GM12878 (cell line): ENCODE measurements at regions not wholly inside any gene's neighbourhood (a gene's known extent, or its start where the extent isn't known, plus 50 kb on each side); places are given as distances from the start of the nearest gene placed in this dataset.

Source experiments
- ATAC-seq: fragments of 200-7000 bp; cut with Tn5 transposase; 3 replicates; pipeline ENCODE4 v1.9.1; 2020; ENCODE audit warnings: mild to moderate bottlenecking, moderate library complexity
- BruUV-seq: library from RNA; stranded (reverse); fragments of 400-500 nt; replicated peaks from 2 replicates; lab custom pipeline; 2021; lab: Mats Ljungman, UMichigan
- CTCF ChIA-PET: fragments of 300-600 bp; sonication (Branson Sonifier 250); formaldehyde crosslinking; extraction: SDS; loops from one replicate; lab custom pipeline; 2021; ENCODE audit warnings: inconsistent platforms; lab: Yijun Ruan, JAX
- POLR2A ChIA-PET: fragments of 350-600 bp; formaldehyde crosslinking; extraction: SDS; loops from one replicate; lab custom pipeline; 2021; ENCODE audit warnings: inconsistent platforms; lab: Charles Lee
- RAD21 ChIA-PET: fragments of 300-600 bp; sonication (Branson Sonifier 250); formaldehyde crosslinking; loops from one replicate; lab custom pipeline; 2023; ENCODE audit warnings: antibody characterized with exemption; ENCODE audit not compliant: unreplicated experiment; lab: Charles Lee
- SMC1A ChIA-PET: fragments of 300-600 bp; sonication (Branson Sonifier 250); formaldehyde crosslinking; loops from one replicate; lab custom pipeline; 2023; ENCODE audit not compliant: unreplicated experiment, uncharacterized antibody; lab: Charles Lee
- DNase-seq: peaks from one replicate; pipeline ENCODE4 v3.0.0-alpha.2; 2011; ENCODE audit warnings: low read depth, low spot score
- FAIRE-seq: peaks from 3 replicates; lab custom pipeline; 2011; peaks lifted over from hg19 to GRCh38; lab: Jason Lieb, UNC
- H2AFZ ChIP-seq: 2 replicates; pipeline ENCODE4 v1.6.0; 2011; ENCODE audit warnings: low read depth, low read length, control low read depth; ENCODE audit not compliant: control insufficient read depth
- H3K27ac ChIP-seq: 2 replicates; pipeline ENCODE4 v1.5.1; 2011; ENCODE audit warnings: control low read depth; ENCODE audit not compliant: control insufficient read depth, insufficient read depth
- H3K27me3 ChIP-seq, 2 experiments: replicated peaks in 1 of 2; 2 replicates each; pipeline versions ENCODE4 v1.6.0 to v1.6.1; 2011; ENCODE audit warnings: low read length in 1 of 2; ENCODE audit not compliant: control insufficient read depth in 2 of 2, insufficient read depth in 2 of 2
- H3K36me3 ChIP-seq, 2 experiments: 2 replicates each; pipeline ENCODE4 v1.5.1; 2011; ENCODE audit warnings: low read length in 1 of 2; ENCODE audit not compliant: control insufficient read depth in 2 of 2, insufficient read depth in 2 of 2
- H3K4me1 ChIP-seq: 2 replicates; pipeline ENCODE4 v1.6.1; 2011; ENCODE audit warnings: mild to moderate bottlenecking, low read length, moderate library complexity, mixed read lengths; ENCODE audit not compliant: control insufficient read depth, insufficient read depth
- H3K4me2 ChIP-seq: 2 replicates; pipeline ENCODE4 v1.6.0; 2011; ENCODE audit warnings: control low read depth; ENCODE audit not compliant: control insufficient read depth, insufficient read depth
- H3K4me3 ChIP-seq: fragments of 200-600 bp; sonication (generic); 2 replicates; pipeline ENCODE4 v1.5.1; 2016
- H3K79me2 ChIP-seq: 2 replicates; pipeline ENCODE4 v1.6.0; 2011; ENCODE audit warnings: low read length; ENCODE audit not compliant: control insufficient read depth, insufficient read depth
- H3K9ac ChIP-seq: 2 replicates; pipeline ENCODE4 v1.8.0; 2011; ENCODE audit warnings: low read length, control low read depth, mixed read lengths; ENCODE audit not compliant: control insufficient read depth, insufficient read depth
- H3K9me3 ChIP-seq: replicated peaks from 3 replicates; pipeline ENCODE4 v1.5.1; 2011; ENCODE audit warnings: mild to moderate bottlenecking, low read length; ENCODE audit not compliant: control insufficient read depth, insufficient read depth
- H4K20me1 ChIP-seq: 2 replicates; pipeline ENCODE4 v1.6.0; 2011; ENCODE audit not compliant: control insufficient read depth, insufficient read depth
- ESRRA ChIP-seq: IDR thresholded peaks from 2 replicates; pipeline ENCODE4 v1.6.1; 2012; ENCODE audit warnings: mild to moderate bottlenecking, low read length, improper control_type of control experiment
- IRF4 ChIP-seq: IDR thresholded peaks from 2 replicates; pipeline ENCODE4 v1.6.1; 2011; ENCODE audit warnings: low read depth, low read length
- JUND ChIP-seq: IDR thresholded peaks from 2 replicates; pipeline ENCODE4 v1.6.1; 2012; ENCODE audit warnings: low read depth, mild to moderate bottlenecking, low read length, improper control_type of control experiment, moderate library complexity
- NBN ChIP-seq: fragments of 450-650 bp; IDR thresholded peaks from 2 replicates; pipeline ENCODE4 v1.6.1; 2016
- NFIC ChIP-seq: IDR thresholded peaks from 2 replicates; pipeline ENCODE4 v1.6.1; 2012; ENCODE audit warnings: low read depth, mild to moderate bottlenecking, inconsistent platforms, low read length, moderate library complexity
- RAD21 ChIP-seq: IDR thresholded peaks from 2 replicates; pipeline ENCODE4 v1.6.1; 2011; ENCODE audit warnings: mild to moderate bottlenecking, low read depth, low read length, moderate library complexity; ENCODE audit not compliant: insufficient read depth
- SKIL ChIP-seq: fragments of 450-650 bp; IDR thresholded peaks from 2 replicates; pipeline ENCODE4 v1.6.1; 2017; ENCODE audit warnings: mild to moderate bottlenecking, low read depth, inconsistent platforms; ENCODE audit not compliant: poor library complexity, severe bottlenecking
- TBL1XR1 ChIP-seq: IDR thresholded peaks from 2 replicates; pipeline ENCODE4 v1.6.1; 2012; ENCODE audit warnings: low read depth, low read length, improper control_type of control experiment
- YY1 ChIP-seq: IDR thresholded peaks from 2 replicates; pipeline ENCODE4 v1.6.1; 2011; ENCODE audit warnings: low read depth, mild to moderate bottlenecking, low read length
- ZBED1 ChIP-seq: IDR thresholded peaks from 2 replicates; pipeline ENCODE4 v1.6.1; 2016; ENCODE audit warnings: borderline replicate concordance
- WGBS: methylation state at CpG from one replicate; pipeline ENCODE4 v1.1.6; 2016; ENCODE audit warnings: low lambda C conversion rate; ENCODE audit not compliant: insufficient replicate concordance, insufficient coverage; ENCODE audit errors: missing lambda C conversion rate; 5-methylcytosine and 5-hydroxymethylcytosine counted together
- in situ Hi-C: fragments of 300-500 bp; cut with MboI; formaldehyde crosslinking; loops from 9 replicates; pipeline ENCODE4 v1.14.3; 2018; ENCODE audit warnings: mixed read lengths
- intact Hi-C: fragments of 100-400 bp; cut with micrococcal nuclease; formaldehyde crosslinking; loops from one replicate; pipeline ENCODE4 v1.14.2; 2022; ENCODE audit not compliant: unreplicated experiment
- TF ChIP-seq, protein P1 (sequence below): IDR thresholded peaks from 2 replicates; pipeline ENCODE4 v1.6.1; 2011; ENCODE audit warnings: mild to moderate bottlenecking, low read depth, low read length, moderate library complexity; ENCODE audit not compliant: insufficient replicate concordance

DNA sequence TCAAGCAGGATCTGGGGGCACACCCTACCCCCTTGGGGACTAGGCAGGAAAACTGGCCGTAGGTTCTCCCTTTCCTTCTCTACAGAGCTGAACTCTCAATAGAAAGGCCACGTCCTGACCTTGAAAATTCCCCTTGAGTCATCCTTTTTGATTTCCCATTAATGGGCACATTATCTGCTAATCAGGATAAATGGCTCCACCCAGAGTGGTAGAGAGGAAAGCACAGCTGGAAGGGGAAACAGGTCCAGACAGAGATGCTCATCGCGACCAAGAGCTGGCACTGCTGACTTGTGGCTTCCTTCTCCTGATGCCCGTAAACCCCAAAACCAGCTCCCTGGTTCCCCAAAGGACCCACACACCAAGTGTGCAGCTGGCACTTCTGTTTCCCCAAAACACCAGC is 206.5 kb upstream of the CDH5 start:
- Histone ChIP-seq H3K79me2 (no peaks in the 10 kb centered on the region), H3K4me1 (no peaks in the 10 kb centered on the region), H3K36me3 (no peaks in the 10 kb centered on the region), H4K20me1 (no peaks in the 10 kb centered on the region), H3K4me2 (no peak overlapping the region), H3K27me3 (no peaks in the 10 kb centered on the region; a peak in 1 of 4 replicates), H3K4me3 (no peak overlapping the region), H3K27ac (no peak overlapping the region), H3K9ac (no peak overlapping the region), H3K9me3 (no peaks in the 10 kb centered on the region; the same call in 2 of the 3 replicates), H2AFZ (no peak overlapping the region)
- no TSS peak for BruUV-seq
- ChIA-PET SMC1A (interaction anchor here (1.3 kb wide), 1 partner anchor 13 kb away, joined by 3 read pairs; no protein-coding TSS in a partner anchor), CTCF (interaction anchor here (0.6 kb wide), 1 partner anchor 709 kb away, joined by 3 read pairs; no protein-coding TSS in a partner anchor), RAD21 (no interaction called here), POLR2A (no interaction called here)
- intact Hi-C loops (no loop called here), in situ Hi-C loops (no loop called here)
- WGBS, result 44% methylated on average over 5 of the region's 5 CpGs
- TF ChIP-seq JUND, result no peak
- 0 out of 2 replicates have a peak, but pooled peaks have one; percentile 12 for TF ChIP-seq RAD21
- no peak for TF ChIP-seq NBN
- ATAC-seq (no peak), DNase-seq (no peak), FAIRE-seq (no peak)

GRCh38 chr16:66156538-66156937 is 210.0 kb upstream of the CDH5 start:
- H4K20me1 ChIP-seq, result no peaks in the 10 kb centered on the region
- H2AFZ ChIP-seq, result no peak overlapping the region
- POLR2A ChIA-PET, result no interaction called here
- H3K79me2 ChIP-seq, result no peaks in the 10 kb centered on the region
- in situ Hi-C loops (no loop called here), intact Hi-C loops (no loop called here)
- no peak overlapping the region for H3K4me3 ChIP-seq
- FAIRE-seq (no peak), ATAC-seq (no peak), DNase-seq (no peak)
- no peak overlapping the region for H3K27ac ChIP-seq
- H3K4me1 ChIP-seq, result no peaks in the 10 kb centered on the region
- RAD21 ChIA-PET, result no interaction called here
- CTCF ChIA-PET, result no interaction called here
- H3K27me3 ChIP-seq, result no peaks in the 10 kb centered on the region; a peak in 1 of 4 replicates
- H3K4me2 ChIP-seq, result no peak overlapping the region
- 46% methylated on average over 4 of the region's 4 CpGs for WGBS
- no peaks in the 10 kb centered on the region for H3K36me3 ChIP-seq
- BruUV-seq, result no TSS peak
- H3K9ac ChIP-seq, result no peak overlapping the region
- SMC1A ChIA-PET, result no interaction called here
- H3K9me3 ChIP-seq, result no peaks in the 10 kb centered on the region; the same call in 2 of the 3 replicates
- no peak for TF ChIP-seq YY1
- TF ChIP-seq NFIC, result no peak
- TF ChIP-seq TBL1XR1, result no peak
- TF ChIP-seq IRF4, result no peak
- no peak for TF ChIP-seq ZBED1
- no peak for TF ChIP-seq ESRRA
- TF ChIP-seq, protein P1, sequence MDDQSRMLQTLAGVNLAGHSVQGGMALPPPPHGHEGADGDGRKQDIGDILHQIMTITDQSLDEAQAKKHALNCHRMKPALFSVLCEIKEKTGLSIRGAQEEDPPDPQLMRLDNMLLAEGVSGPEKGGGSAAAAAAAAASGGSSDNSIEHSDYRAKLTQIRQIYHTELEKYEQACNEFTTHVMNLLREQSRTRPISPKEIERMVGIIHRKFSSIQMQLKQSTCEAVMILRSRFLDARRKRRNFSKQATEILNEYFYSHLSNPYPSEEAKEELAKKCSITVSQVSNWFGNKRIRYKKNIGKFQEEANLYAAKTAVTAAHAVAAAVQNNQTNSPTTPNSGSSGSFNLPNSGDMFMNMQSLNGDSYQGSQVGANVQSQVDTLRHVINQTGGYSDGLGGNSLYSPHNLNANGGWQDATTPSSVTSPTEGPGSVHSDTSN, result no peak
- TF ChIP-seq SKIL, result no peak
